ENCODE measurements at regions not wholly inside any gene's neighbourhood (a gene's known extent, or its start where the extent isn't known, plus 50 kb on each side); places are given as distances from the start of the nearest gene placed in this dataset.

DNA sequence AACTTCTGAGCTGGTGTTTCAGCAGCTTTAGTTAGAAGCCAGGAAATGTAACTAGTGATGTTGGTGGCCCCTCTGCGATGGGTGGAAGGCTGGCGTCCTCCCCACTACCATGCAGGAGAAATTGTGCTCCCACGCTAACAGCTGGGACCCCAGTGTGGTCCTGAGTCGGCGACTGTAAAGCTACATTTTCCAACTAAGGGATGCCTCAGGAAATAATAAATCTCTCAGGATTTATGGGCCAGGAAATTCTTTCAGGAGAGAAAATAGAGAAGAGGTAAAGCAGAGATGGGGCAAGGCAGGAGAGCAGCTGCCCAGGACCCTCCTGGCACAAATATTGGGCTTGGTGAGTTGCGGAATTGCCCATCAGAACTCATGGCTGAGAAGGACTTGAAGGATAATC is 186.9 kb downstream of the OPA1 start:
- H3K9ac ChIP-seq (ENCODE audit: low read depth in 1 of 3, low read length in 3 of 3), result no peak overlapping the region
- H3K27me3 ChIP-seq (ENCODE audit: control insufficient read depth in 3 of 3, insufficient read depth in 3 of 3, low read length in 3 of 3), result peaks cover 7 to 35% (median 22%) of the 10 kb centered on the region in 3 donors

DNA sequence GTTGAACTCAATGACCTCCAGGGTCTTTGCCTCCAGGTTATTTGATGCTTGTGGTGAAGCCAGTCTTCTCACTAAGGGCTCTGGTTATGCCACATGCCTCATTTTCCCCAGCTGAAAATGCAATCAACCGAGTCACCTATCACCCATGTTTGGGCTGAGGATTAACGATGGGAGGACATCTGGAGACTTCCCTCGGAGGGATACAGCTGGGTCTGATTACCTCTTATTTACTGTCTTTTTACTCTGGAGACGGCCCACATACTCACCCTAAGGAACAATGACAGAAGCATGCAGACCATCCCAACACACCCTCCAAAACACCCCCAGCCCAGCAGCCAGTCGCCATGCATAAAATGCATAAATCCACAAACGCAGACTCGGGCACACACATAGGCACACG is 187.4 kb downstream of the OPA1 start:
- peaks cover 7 to 33% (median 21%) of the 10 kb centered on the region in 3 donors for H3K27me3 ChIP-seq (ENCODE audit: control insufficient read depth in 3 of 3, insufficient read depth in 3 of 3, low read length in 3 of 3)

More for the DNA sequence above, 186.9 kb downstream of the OPA1 start:
- Histone ChIP-seq H3K36me3 (ENCODE audit: control insufficient read depth in 3 of 3, insufficient read depth in 3 of 3, low read length in 3 of 3) (no peaks in the 10 kb centered on the region), H3K9me3 (ENCODE audit: control insufficient read depth in 3 of 3, low read length in 3 of 3) (no peaks in the 10 kb centered on the region), H3K4me1 (ENCODE audit: control insufficient read depth in 3 of 3, insufficient read depth in 3 of 3, low read length in 3 of 3) (peaks cover 3 to 8% (median 6%) of the 10 kb centered on the region in 3 donors), H3K4me3 (ENCODE audit: low read length in 3 of 3) (no peak overlapping the region), H3K27ac (ENCODE audit: low read depth, low read length) (no peak overlapping the region)

DNA sequence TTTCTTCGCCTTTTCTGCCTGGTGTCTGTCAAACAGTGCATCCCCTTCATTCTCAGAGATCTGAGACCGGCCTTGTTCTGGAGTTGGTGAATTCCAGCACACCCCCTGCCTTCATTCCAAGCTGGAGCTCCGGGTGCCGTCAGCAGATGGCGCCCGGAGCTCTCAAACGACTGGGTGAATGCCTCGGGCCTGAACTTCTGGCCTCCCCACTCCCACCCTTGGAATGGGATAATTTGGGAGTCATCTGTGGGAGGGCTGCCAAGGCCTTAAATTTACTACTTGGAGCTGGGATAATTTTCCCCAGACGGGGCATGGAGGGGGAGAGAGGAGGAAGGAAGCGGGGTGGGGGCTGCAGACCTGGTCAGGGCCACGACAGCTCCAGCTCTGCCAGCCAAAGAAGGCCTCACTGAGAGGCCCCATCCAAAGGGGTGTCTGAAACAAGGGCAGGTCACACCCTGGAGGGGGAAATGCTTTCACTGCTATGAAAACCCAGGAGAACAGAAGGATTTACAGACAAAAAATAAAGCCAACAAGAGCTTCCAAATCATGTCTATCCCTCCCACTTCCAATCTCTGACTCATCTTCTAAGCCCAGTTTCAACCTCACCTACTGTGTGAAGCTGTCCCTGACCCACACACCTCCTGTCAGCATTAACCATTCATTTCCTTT is 187.9 kb downstream of the OPA1 start:
- Histone ChIP-seq H3K36me3 (ENCODE audit: control insufficient read depth in 3 of 3, insufficient read depth in 3 of 3, low read length in 3 of 3) (no peaks in the 10 kb centered on the region), H3K4me3 (ENCODE audit: low read length in 3 of 3) (no peak overlapping the region), H3K4me1 (ENCODE audit: control insufficient read depth in 3 of 3, insufficient read depth in 3 of 3, low read length in 3 of 3) (peaks cover 3 to 8% (median 6%) of the 10 kb centered on the region in 3 donors), H3K27ac (ENCODE audit: low read depth, low read length) (no peak overlapping the region), H3K27me3 (ENCODE audit: control insufficient read depth in 3 of 3, insufficient read depth in 3 of 3, low read length in 3 of 3) (peaks cover 7 to 28% (median 18%) of the 10 kb centered on the region in 3 donors), H3K9ac (ENCODE audit: low read depth in 1 of 3, low read length in 3 of 3) (no peak overlapping the region), H3K9me3 (ENCODE audit: control insufficient read depth in 3 of 3, low read length in 3 of 3) (no peaks in the 10 kb centered on the region)

More for the DNA sequence above, 187.4 kb downstream of the OPA1 start:
- peaks cover 3 to 8% (median 6%) of the 10 kb centered on the region in 3 donors for H3K4me1 ChIP-seq (ENCODE audit: control insufficient read depth in 3 of 3, insufficient read depth in 3 of 3, low read length in 3 of 3)
- no peaks in the 10 kb centered on the region for H3K9me3 ChIP-seq (ENCODE audit: control insufficient read depth in 3 of 3, low read length in 3 of 3)
- H3K36me3 ChIP-seq (ENCODE audit: control insufficient read depth in 3 of 3, insufficient read depth in 3 of 3, low read length in 3 of 3), result no peaks in the 10 kb centered on the region
- no peak overlapping the region for H3K4me3 ChIP-seq (ENCODE audit: low read length in 3 of 3)
- no peak overlapping the region for H3K27ac ChIP-seq (ENCODE audit: low read depth, low read length)
- H3K9ac ChIP-seq (ENCODE audit: low read depth in 1 of 3, low read length in 3 of 3), result no peak overlapping the region

DNA sequence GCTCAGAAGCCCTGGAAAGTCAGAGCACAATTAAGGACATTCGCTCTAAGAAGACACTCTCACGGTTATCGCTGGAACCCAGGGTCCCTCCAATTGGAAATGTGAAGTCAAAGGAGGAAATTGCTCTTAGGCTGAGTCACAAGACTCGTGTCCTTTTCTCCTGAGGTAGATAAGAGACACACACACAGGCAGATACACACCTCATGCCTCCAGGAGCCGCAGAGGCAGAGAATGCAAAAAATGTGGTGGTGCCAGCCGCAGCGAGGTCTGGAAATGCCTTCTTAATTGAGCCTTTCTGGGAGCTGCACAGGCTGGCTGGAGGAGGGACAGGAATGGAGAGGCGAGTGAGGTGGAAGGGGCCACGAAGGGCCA is 189.3 kb downstream of the OPA1 start:
- H3K4me1 ChIP-seq (ENCODE audit: control insufficient read depth in 3 of 3, insufficient read depth in 3 of 3, low read length in 3 of 3), result peaks cover 3 to 8% (median 6%) of the 10 kb centered on the region in 3 donors
- H3K9me3 ChIP-seq (ENCODE audit: control insufficient read depth in 3 of 3, low read length in 3 of 3), result no peaks in the 10 kb centered on the region
- no peak overlapping the region for H3K4me3 ChIP-seq (ENCODE audit: low read length in 3 of 3)
- H3K36me3 ChIP-seq (ENCODE audit: control insufficient read depth in 3 of 3, insufficient read depth in 3 of 3, low read length in 3 of 3), result no peaks in the 10 kb centered on the region
- H3K27ac ChIP-seq (ENCODE audit: low read depth, low read length), result no peak overlapping the region
- H3K9ac ChIP-seq (ENCODE audit: low read depth in 1 of 3, low read length in 3 of 3), result no peak overlapping the region
- H3K27me3 ChIP-seq (ENCODE audit: control insufficient read depth in 3 of 3, insufficient read depth in 3 of 3, low read length in 3 of 3), result peaks cover 7 to 23% (median 17%) of the 10 kb centered on the region in 3 donors

DNA sequence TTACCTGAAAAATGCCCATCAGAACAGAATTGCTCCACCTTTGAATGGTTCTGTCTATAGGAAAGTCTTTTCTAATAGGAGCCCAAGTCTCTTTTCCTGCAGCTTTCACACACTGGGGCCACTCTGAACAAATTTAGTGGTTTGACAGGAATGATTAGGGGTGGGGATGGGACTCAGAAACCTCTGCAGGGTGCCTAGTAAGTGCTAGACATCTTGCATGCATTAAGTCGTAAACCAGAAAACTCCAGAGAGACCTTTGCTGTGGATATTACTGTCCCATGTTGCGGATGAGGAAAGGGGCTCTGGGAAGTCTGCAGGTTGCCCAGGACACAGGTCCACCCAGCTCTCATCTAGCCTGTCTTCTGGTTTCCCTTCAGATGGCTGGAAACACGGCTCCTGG is 189.7 kb downstream of the OPA1 start:
- peaks cover 4 to 27% (median 17%) of the 10 kb centered on the region in 3 donors for H3K27me3 ChIP-seq (ENCODE audit: control insufficient read depth in 3 of 3, insufficient read depth in 3 of 3, low read length in 3 of 3)
- no peak overlapping the region for H3K9ac ChIP-seq (ENCODE audit: low read depth in 1 of 3, low read length in 3 of 3)

DNA sequence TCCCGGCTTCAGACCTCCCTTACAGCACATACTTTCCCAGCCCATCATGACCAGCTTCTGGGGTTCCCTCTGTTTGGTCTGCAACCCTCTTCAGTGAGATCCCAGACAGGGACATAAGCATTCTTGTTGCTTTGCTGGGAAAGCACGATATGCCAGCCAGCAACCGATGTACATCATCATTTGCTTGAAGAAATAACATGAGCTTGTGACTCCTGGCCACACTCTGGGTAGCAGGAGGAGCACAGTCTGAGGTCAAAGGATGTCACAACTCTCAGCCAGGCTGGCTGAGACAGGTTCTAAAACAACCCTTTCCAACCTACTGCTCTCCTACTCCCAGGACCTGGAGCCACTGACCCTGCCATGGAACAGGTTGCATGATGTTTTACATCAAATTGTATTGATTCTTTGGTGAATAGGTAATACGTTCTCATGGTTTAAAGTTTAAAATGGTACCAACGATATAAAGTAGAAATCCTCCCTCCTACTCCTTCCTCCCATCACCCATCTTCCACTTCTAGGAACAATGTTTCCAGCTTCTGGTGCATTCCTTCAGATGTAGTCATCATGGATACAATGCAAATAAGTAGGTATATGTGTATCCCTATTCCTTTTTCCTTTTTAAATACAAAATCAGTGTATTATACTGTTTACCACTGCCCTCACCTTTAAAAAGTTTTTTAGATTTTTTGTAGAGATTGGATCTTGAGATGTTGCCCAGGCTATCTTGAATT is 190.3 kb downstream of the OPA1 start:
- Histone ChIP-seq H3K27me3 (ENCODE audit: control insufficient read depth in 3 of 3, insufficient read depth in 3 of 3, low read length in 3 of 3) (peaks cover 4 to 27% (median 17%) of the 10 kb centered on the region in 3 donors), H3K9me3 (ENCODE audit: control insufficient read depth in 3 of 3, low read length in 3 of 3) (no peaks in the 10 kb centered on the region)

More for the DNA sequence above, 189.7 kb downstream of the OPA1 start:
- Histone ChIP-seq H3K36me3 (ENCODE audit: control insufficient read depth in 3 of 3, insufficient read depth in 3 of 3, low read length in 3 of 3) (no peaks in the 10 kb centered on the region), H3K4me1 (ENCODE audit: control insufficient read depth in 3 of 3, insufficient read depth in 3 of 3, low read length in 3 of 3) (peaks cover 3 to 8% (median 6%) of the 10 kb centered on the region in 3 donors), H3K9me3 (ENCODE audit: control insufficient read depth in 3 of 3, low read length in 3 of 3) (no peaks in the 10 kb centered on the region), H3K27ac (ENCODE audit: low read depth, low read length) (no peak overlapping the region), H3K4me3 (ENCODE audit: low read length in 3 of 3) (no peak overlapping the region)

DNA sequence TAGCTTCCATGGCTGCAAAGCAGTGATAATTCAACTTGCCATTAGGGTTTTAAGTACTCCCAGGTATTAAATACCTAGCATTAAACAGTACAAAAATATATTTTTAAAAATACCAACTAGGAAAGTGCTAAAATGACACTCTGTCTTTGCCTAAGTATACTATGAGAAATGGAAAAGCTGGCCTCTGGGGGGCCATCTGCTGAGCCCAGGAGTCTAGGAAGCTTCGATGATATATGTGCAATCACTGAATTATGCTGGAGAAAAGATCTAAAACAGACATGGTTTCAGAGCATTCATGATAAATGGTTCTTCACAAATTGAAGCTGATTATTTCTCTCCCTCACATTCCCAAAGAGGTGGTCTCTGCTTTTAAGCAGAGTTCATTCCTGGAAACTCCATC is 191.8 kb downstream of the OPA1 start:
- no peaks in the 10 kb centered on the region for H3K36me3 ChIP-seq (ENCODE audit: control insufficient read depth in 3 of 3, insufficient read depth in 3 of 3, low read length in 3 of 3)
- H3K9ac ChIP-seq (ENCODE audit: low read depth in 1 of 3, low read length in 3 of 3), result no peak overlapping the region
- peaks cover 4 to 15% (median 12%) of the 10 kb centered on the region in 3 donors for H3K27me3 ChIP-seq (ENCODE audit: control insufficient read depth in 3 of 3, insufficient read depth in 3 of 3, low read length in 3 of 3)
- H3K9me3 ChIP-seq (ENCODE audit: control insufficient read depth in 3 of 3, low read length in 3 of 3), result no peaks in the 10 kb centered on the region
- H3K4me1 ChIP-seq (ENCODE audit: control insufficient read depth in 3 of 3, insufficient read depth in 3 of 3, low read length in 3 of 3), result peaks cover 8 to 17% (median 12%) of the 10 kb centered on the region in 3 donors
- no peak overlapping the region for H3K4me3 ChIP-seq (ENCODE audit: low read length in 3 of 3)
- no peak overlapping the region for H3K27ac ChIP-seq (ENCODE audit: low read depth, low read length)

More for the DNA sequence above, 190.3 kb downstream of the OPA1 start:
- no peak overlapping the region for H3K9ac ChIP-seq (ENCODE audit: low read depth in 1 of 3, low read length in 3 of 3)
- peaks cover 3 to 9% (median 8%) of the 10 kb centered on the region in 3 donors for H3K4me1 ChIP-seq (ENCODE audit: control insufficient read depth in 3 of 3, insufficient read depth in 3 of 3, low read length in 3 of 3)
- H3K36me3 ChIP-seq (ENCODE audit: control insufficient read depth in 3 of 3, insufficient read depth in 3 of 3, low read length in 3 of 3), result no peaks in the 10 kb centered on the region
- H3K27ac ChIP-seq (ENCODE audit: low read depth, low read length), result no peak overlapping the region
- no peak overlapping the region for H3K4me3 ChIP-seq (ENCODE audit: low read length in 3 of 3)

DNA sequence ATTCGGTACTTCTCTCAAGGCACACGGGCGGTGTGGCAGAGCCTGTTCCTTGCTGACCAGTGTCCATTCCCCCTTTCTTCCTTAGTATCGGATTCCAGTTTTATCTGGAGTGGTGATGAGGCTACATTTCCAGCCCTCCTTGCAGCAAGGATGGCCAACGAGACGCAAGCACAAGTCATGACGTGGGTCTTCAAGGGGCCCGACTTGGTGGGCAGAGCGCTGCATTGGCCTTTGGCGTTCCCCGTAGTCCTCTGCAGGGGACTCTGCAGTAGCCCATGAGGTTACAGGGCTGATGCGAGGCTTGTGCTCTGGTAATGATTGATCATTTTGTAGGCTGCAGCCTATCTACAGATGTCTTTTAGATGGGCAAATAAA is 194.5 kb downstream of the OPA1 start:
- Histone ChIP-seq H3K4me1 (ENCODE audit: control insufficient read depth in 3 of 3, insufficient read depth in 3 of 3, low read length in 3 of 3) (peaks cover 0 to 11% (median 9%) of the 10 kb centered on the region in 3 donors), H3K4me3 (ENCODE audit: low read length in 3 of 3) (no peak overlapping the region), H3K36me3 (ENCODE audit: control insufficient read depth in 3 of 3, insufficient read depth in 3 of 3, low read length in 3 of 3) (no peaks in the 10 kb centered on the region), H3K27me3 (ENCODE audit: control insufficient read depth in 3 of 3, insufficient read depth in 3 of 3, low read length in 3 of 3) (peaks cover under 1 to 13% (median 13%) of the 10 kb centered on the region in 3 donors), H3K9me3 (ENCODE audit: control insufficient read depth in 3 of 3, low read length in 3 of 3) (no peaks in the 10 kb centered on the region), H3K9ac (ENCODE audit: low read depth in 1 of 3, low read length in 3 of 3) (no peak overlapping the region), H3K27ac (ENCODE audit: low read depth, low read length) (no peak overlapping the region)

DNA sequence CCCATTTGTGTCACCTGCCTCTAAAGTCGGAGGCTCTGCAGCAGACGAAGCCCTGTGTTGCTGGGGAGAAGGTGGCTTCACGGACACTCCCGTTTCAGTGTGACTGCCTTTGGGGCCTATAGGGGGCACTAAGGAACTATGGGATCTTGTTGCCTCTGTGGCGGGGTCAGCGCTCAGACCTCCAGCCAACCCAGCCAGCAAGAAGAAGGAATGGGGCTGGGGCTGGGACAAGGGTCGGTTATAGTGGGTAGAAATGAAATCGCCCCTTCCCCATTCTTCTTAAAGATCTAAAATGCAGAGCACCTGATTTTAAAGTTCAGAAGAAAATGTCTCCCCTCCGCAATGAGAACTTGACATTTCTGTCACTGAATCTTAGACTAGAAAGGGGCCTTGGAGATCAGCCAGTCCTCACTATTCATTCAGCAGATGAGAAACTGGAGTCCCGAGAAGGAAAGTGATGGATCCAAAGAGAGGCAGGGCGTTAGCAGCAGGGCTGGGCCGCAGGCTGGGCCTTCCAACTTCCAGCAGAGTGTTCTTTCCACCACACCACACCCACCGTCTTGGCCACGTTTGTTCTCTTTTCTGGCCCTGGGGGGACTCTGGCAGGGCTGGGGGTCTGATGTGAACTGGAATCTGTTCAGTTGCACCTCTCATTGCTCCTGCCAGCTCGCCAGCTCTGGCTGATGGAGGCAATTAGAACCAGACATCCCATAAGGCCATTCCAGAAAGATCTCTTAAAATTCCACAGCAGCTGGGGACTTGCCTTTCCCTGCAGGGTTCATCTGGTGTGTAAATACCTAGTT is 195.4 kb downstream of the OPA1 start:
- Histone ChIP-seq H3K27ac (ENCODE audit: low read depth, low read length) (no peak overlapping the region), H3K36me3 (ENCODE audit: control insufficient read depth in 3 of 3, insufficient read depth in 3 of 3, low read length in 3 of 3) (no peaks in the 10 kb centered on the region), H3K9ac (ENCODE audit: low read depth in 1 of 3, low read length in 3 of 3) (no peak overlapping the region), H3K4me3 (ENCODE audit: low read length in 3 of 3) (no peak overlapping the region), H3K27me3 (ENCODE audit: control insufficient read depth in 3 of 3, insufficient read depth in 3 of 3, low read length in 3 of 3) (peaks cover 4 to 13% (median 13%) of the 10 kb centered on the region in 3 donors), H3K9me3 (ENCODE audit: control insufficient read depth in 3 of 3, low read length in 3 of 3) (no peaks in the 10 kb centered on the region), H3K4me1 (ENCODE audit: control insufficient read depth in 3 of 3, insufficient read depth in 3 of 3, low read length in 3 of 3) (peaks cover 0 to 11% (median 9%) of the 10 kb centered on the region in 3 donors)
